Calu3 (cell line): ENCODE measurements at regions not wholly inside any gene's neighbourhood (a gene's known extent, or its start where the extent isn't known, plus 50 kb on each side); places are given as distances from the start of the nearest gene placed in this dataset.
"Not testable (repeated sequence)": the region's sequence is repeated elsewhere in the genome, so short reads cannot be mapped to it uniquely, and the experiment has no call there.

ENCODE experiments used
- BruUV-seq: library from RNA; stranded (reverse); fragments of 400-500 nt; replicated peaks from 2 replicates; lab custom pipeline; 2021; lab: Mats Ljungman, UMichigan
- CTCF ChIA-PET: fragments of 300-600 bp; sonication (Branson Sonifier 250); formaldehyde crosslinking; loops from one replicate; lab custom pipeline; 2022; ENCODE audit warnings: antibody characterized with exemption; lab: Charles Lee
- DNase-seq: peaks from one replicate; pipeline ENCODE4 v3.0.0; 2022
- H3K27ac Mint-ChIP-seq: one replicate; pipeline ENCODE4 v1.8.0; 2022; ENCODE audit warnings: mixed read lengths; ENCODE audit not compliant: unreplicated experiment
- H3K27me3 Mint-ChIP-seq: one replicate; pipeline ENCODE4 v1.8.0; 2022; ENCODE audit warnings: mixed read lengths; ENCODE audit not compliant: unreplicated experiment
- H3K36me3 Mint-ChIP-seq: one replicate; pipeline ENCODE4 v1.8.0; 2022; ENCODE audit warnings: mild to moderate bottlenecking, moderate library complexity, mixed read lengths; ENCODE audit not compliant: insufficient read depth, unreplicated experiment
- H3K4me1 Mint-ChIP-seq: one replicate; pipeline ENCODE4 v1.8.0; 2022; ENCODE audit warnings: mild to moderate bottlenecking, low read depth, mixed read lengths; ENCODE audit not compliant: unreplicated experiment
- H3K4me3 Mint-ChIP-seq: one replicate; pipeline ENCODE4 v1.8.0; 2022; ENCODE audit warnings: mild to moderate bottlenecking, low read depth, moderate library complexity, mixed read lengths; ENCODE audit not compliant: unreplicated experiment
- H3K9me3 Mint-ChIP-seq: one replicate; pipeline ENCODE4 v1.8.0; 2022; ENCODE audit warnings: low read depth, mixed read lengths; ENCODE audit not compliant: unreplicated experiment
- CTCF ChIP-seq: fragments of 200-600 bp; IDR thresholded peaks from one replicate; pipeline ENCODE4 v1.8.0; 2022; ENCODE audit warnings: antibody characterized with exemption; ENCODE audit not compliant: unreplicated experiment
- intact Hi-C: fragments of 100-400 bp; cut with micrococcal nuclease; formaldehyde crosslinking; loops from one replicate; pipeline ENCODE4 v1.10.0; 2022; ENCODE audit not compliant: unreplicated experiment

- H3K4me1 Mint-ChIP-seq: no peaks in the 10 kb centered on the region
- H3K4me3 Mint-ChIP-seq: no peak overlapping the region
- TF ChIP-seq CTCF: no peak
- no TSS peak for BruUV-seq
- no peaks in the 10 kb centered on the region for H3K36me3 Mint-ChIP-seq
- intact Hi-C loops: no loop called here
- CTCF ChIA-PET: no interaction called here
- DNase-seq: no peak
- no peak overlapping the region for H3K27ac Mint-ChIP-seq
- peaks cover 8% of the 10 kb centered on the region for H3K9me3 Mint-ChIP-seq
- H3K27me3 Mint-ChIP-seq: no peaks in the 10 kb centered on the region
These were observed 660.5 kb downstream of the DOK5 start for GRCh38 chr20:55135923-55136322.

- TF ChIP-seq CTCF: no peak
- no peak for DNase-seq
- BruUV-seq: no TSS peak
- CTCF ChIA-PET: no interaction called here
- intact Hi-C loops: no loop called here
- no peaks in the 10 kb centered on the region for H3K4me1 Mint-ChIP-seq
- no peaks in the 10 kb centered on the region for H3K27me3 Mint-ChIP-seq
- no peak overlapping the region for H3K27ac Mint-ChIP-seq
- no peaks in the 10 kb centered on the region for H3K36me3 Mint-ChIP-seq
- peaks cover 8% of the 10 kb centered on the region for H3K9me3 Mint-ChIP-seq
- no peak overlapping the region for H3K4me3 Mint-ChIP-seq
These were observed 657.1 kb downstream of the DOK5 start for GRCh38 chr20:55132523-55132922.

- intact Hi-C loops, BruUV-seq, CTCF ChIA-PET, DNase-seq, H3K4me3 Mint-ChIP-seq, H3K36me3 Mint-ChIP-seq, H3K27ac Mint-ChIP-seq, H3K9me3 Mint-ChIP-seq, H3K27me3 Mint-ChIP-seq, H3K4me1 Mint-ChIP-seq: not testable (repeated sequence)
These were observed 642.2 kb downstream of the DOK5 start for GRCh38 chr20:55117577-55117976.

- Mint-ChIP-seq H3K36me3 (no peaks in the 10 kb centered on the region), H3K27ac (no peak overlapping the region), H3K27me3 (no peaks in the 10 kb centered on the region), H3K9me3 (peaks cover 8% of the 10 kb centered on the region), H3K4me1 (no peaks in the 10 kb centered on the region), H3K4me3 (no peak overlapping the region)
- DNase-seq: no peak
- CTCF ChIA-PET: no interaction called here
- no peak for TF ChIP-seq CTCF
- BruUV-seq: no TSS peak
- intact Hi-C loops: no loop called here
These were observed 641.2 kb downstream of the DOK5 start for GRCh38 chr20:55116598-55116997.

- Mint-ChIP-seq H3K9me3 (peaks cover 13% of the 10 kb centered on the region), H3K4me1 (no peaks in the 10 kb centered on the region), H3K27ac (no peak overlapping the region), H3K36me3 (no peaks in the 10 kb centered on the region), H3K4me3 (no peak overlapping the region), H3K27me3 (no peaks in the 10 kb centered on the region)
- CTCF ChIA-PET: no interaction called here
- no peak for DNase-seq
- BruUV-seq: no TSS peak
- TF ChIP-seq CTCF: no peak
- intact Hi-C loops: no loop called here
These were observed 627.8 kb downstream of the DOK5 start for GRCh38 chr20:55103188-55103587.
